Mesenchymal stem cell (in vitro differentiated cells and primary cell): ENCODE measurements at regions not wholly inside any gene's neighbourhood (a gene's known extent, or its start where the extent isn't known, plus 50 kb on each side); places are given as distances from the start of the nearest gene placed in this dataset.

ENCODE experiments used
- DNase-seq: peaks from one replicate; pipeline ENCODE4 v3.0.0-alpha.2; 2013
- H2AFZ ChIP-seq: one replicate; pipeline ENCODE4 v1.6.1; 2013; ENCODE audit warnings: low read depth, mild to moderate bottlenecking, control low read depth, inconsistent platforms, low read length, moderate library complexity
- H2AK5ac ChIP-seq: 2 replicates; pipeline ENCODE4 v1.6.1; 2013; ENCODE audit warnings: low read length, moderate library complexity, mild to moderate bottlenecking, inconsistent platforms; ENCODE audit not compliant: severe bottlenecking
- H2BK120ac ChIP-seq: one replicate; pipeline ENCODE4 v1.6.1; 2013; ENCODE audit warnings: low read depth, mild to moderate bottlenecking, inconsistent platforms, low read length, moderate library complexity
- H2BK12ac ChIP-seq, 2 experiments: one replicate each; pipeline ENCODE4 v1.6.1; 2013; ENCODE audit warnings: inconsistent platforms in 2 of 2, low read length in 2 of 2, mild to moderate bottlenecking in 2 of 2, moderate library complexity in 2 of 2, control low read depth in 1 of 2
- H2BK15ac ChIP-seq: one replicate; pipeline ENCODE4 v1.6.1; 2013; ENCODE audit warnings: mild to moderate bottlenecking, low read depth, inconsistent platforms; ENCODE audit not compliant: poor library complexity, severe bottlenecking
- H2BK5ac ChIP-seq: 2 replicates; pipeline ENCODE4 v1.6.1; 2013; ENCODE audit warnings: low read depth, mild to moderate bottlenecking, low read length, control low read depth, inconsistent platforms; ENCODE audit not compliant: poor library complexity, severe bottlenecking
- H3K14ac ChIP-seq, 2 experiments: one replicate each; pipeline ENCODE4 v1.6.1; 2013; ENCODE audit warnings: inconsistent platforms in 2 of 2, low read length in 2 of 2, control low read depth in 1 of 2, mild to moderate bottlenecking in 1 of 2, moderate library complexity in 1 of 2
- H3K18ac ChIP-seq, 2 experiments: one replicate each; pipeline ENCODE4 v1.6.1; 2013; ENCODE audit warnings: inconsistent platforms in 2 of 2, low read length in 2 of 2, control low read depth in 1 of 2, low read depth in 1 of 2, mild to moderate bottlenecking in 1 of 2
- H3K23ac ChIP-seq, 2 experiments: one replicate each; pipeline ENCODE4 v1.6.1; 2013; ENCODE audit warnings: inconsistent platforms in 2 of 2, low read length in 2 of 2, mild to moderate bottlenecking in 2 of 2, moderate library complexity in 2 of 2, control low read depth in 1 of 2
- H3K27ac ChIP-seq: 2 replicates; pipeline ENCODE4 v1.5.1; 2013; ENCODE audit warnings: mild to moderate bottlenecking, moderate library complexity, low read length, control low read depth, inconsistent platforms; ENCODE audit not compliant: poor library complexity, severe bottlenecking
- H3K27me3 ChIP-seq, 2 experiments: 2 replicates each; pipeline versions ENCODE4 v1.6.1 to v1.7.0; 2013; ENCODE audit warnings: low read length in 2 of 2, mild to moderate bottlenecking in 2 of 2, moderate library complexity in 2 of 2, control low read depth in 1 of 2, inconsistent platforms in 1 of 2; ENCODE audit not compliant: control insufficient read depth in 1 of 2, insufficient read depth in 1 of 2
- H3K36me3 ChIP-seq, 2 experiments: 2 replicates each; pipeline versions ENCODE4 v1.6.1 to v1.7.0; 2013; ENCODE audit warnings: low read length in 2 of 2, control low read depth in 1 of 2, inconsistent platforms in 1 of 2, low read depth in 1 of 2, mild to moderate bottlenecking in 1 of 2; ENCODE audit not compliant: insufficient read depth in 2 of 2, control insufficient read depth in 1 of 2
- H3K4ac ChIP-seq, 2 experiments: one replicate each; pipeline ENCODE4 v1.6.1; 2013; ENCODE audit warnings: inconsistent platforms in 2 of 2, low read length in 2 of 2, mild to moderate bottlenecking in 2 of 2, moderate library complexity in 2 of 2, control low read depth in 1 of 2, low read depth in 1 of 2
- H3K4me1 ChIP-seq: 2 replicates; pipeline ENCODE4 v1.6.1; 2013; ENCODE audit warnings: low read depth, low read length, control low read depth; ENCODE audit not compliant: control insufficient read depth, insufficient read depth
- H3K4me2 ChIP-seq: 2 replicates; pipeline ENCODE4 v1.6.1; 2013; ENCODE audit warnings: low read length, mild to moderate bottlenecking, inconsistent platforms; ENCODE audit not compliant: poor library complexity, severe bottlenecking
- H3K4me3 ChIP-seq, 2 experiments: 2 replicates each; pipeline versions ENCODE4 v1.5.1 to v1.7.0; 2013; ENCODE audit warnings: low read length in 2 of 2, mild to moderate bottlenecking in 2 of 2, control low read depth in 1 of 2, low read depth in 1 of 2; ENCODE audit not compliant: insufficient read depth in 1 of 2
- H3K79me1 ChIP-seq: replicated peaks from 2 replicates; pipeline ENCODE4 v1.6.1; 2013; ENCODE audit warnings: mild to moderate bottlenecking, control low read depth, low read length, inconsistent platforms; ENCODE audit not compliant: poor library complexity, severe bottlenecking
- H3K9ac ChIP-seq: 2 replicates; pipeline ENCODE4 v1.7.0; 2013; ENCODE audit warnings: mild to moderate bottlenecking, low read length, moderate library complexity
- H3K9me3 ChIP-seq: 2 replicates; pipeline ENCODE4 v1.7.0; 2013; ENCODE audit warnings: mild to moderate bottlenecking, low read length; ENCODE audit not compliant: control insufficient read depth
- H4K8ac ChIP-seq: one replicate; pipeline ENCODE4 v1.6.1; 2013; ENCODE audit warnings: inconsistent platforms, mild to moderate bottlenecking, low read length, moderate library complexity
- H4K91ac ChIP-seq: one replicate; pipeline ENCODE4 v1.6.1; 2013; ENCODE audit warnings: mild to moderate bottlenecking, low read length, inconsistent platforms
- WGBS: methylation state at CpG from one replicate; pipeline ENCODE4 v1.1.7; 2013; ENCODE audit warnings: mixed read lengths; 5-methylcytosine and 5-hydroxymethylcytosine counted together

DNA sequence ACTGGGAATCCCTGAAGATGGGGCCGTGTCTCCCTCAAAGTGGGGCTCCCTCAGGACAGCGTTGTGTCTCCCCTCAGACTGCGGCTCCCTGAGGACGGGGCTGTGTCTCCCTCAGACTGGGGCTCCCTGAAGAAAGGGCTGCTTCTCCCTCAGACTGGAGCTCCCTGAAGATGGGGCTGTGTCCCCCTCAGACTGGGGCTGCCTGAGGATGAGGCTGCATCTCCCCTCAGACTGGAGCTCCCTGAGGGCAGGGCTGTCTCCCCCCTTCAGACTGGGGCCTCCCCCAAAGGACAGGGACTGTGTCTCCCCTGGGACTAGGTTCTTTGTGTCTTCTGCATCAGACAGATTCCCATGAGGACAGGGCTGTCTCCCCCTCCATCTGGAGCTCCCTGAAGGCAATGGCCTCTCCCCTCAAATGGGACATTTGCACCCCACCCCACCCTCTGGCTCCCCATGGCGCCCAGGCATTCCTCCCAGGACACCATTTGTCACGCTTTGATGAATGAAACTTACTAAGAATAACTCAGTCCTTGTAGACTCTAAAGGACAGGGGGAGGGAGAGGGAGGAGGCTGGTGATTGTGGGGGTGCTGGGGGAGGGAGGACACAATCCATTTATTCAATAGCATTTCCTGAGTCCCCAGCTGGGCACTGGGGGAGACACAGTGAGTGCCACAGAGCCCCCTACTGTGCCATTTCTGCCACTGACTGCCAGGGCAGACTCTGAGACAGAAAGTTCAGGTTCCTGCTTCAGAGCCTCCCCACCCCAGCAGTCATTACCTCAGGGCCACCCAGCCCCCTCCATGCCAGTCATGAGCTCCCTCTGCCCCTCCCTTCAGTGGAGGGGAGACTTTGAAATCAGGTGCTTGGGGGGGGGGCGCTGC lies 122.4 kb downstream of the MRPL14 start:
- Histone ChIP-seq H3K4me3 (no peak overlapping the region), H2BK15ac (peak overlapping the region; percentile 55), H2AFZ (no peak overlapping the region), H2BK5ac (no peak overlapping the region), H2BK12ac (peak overlapping the region; percentile 80 to 99), H4K91ac (peak overlapping the region; percentile 83), H3K23ac (no peak overlapping the region), H2AK5ac (peak overlapping the region; percentile 85), H3K18ac (peak overlapping the region; percentile 82 to 93), H3K14ac (peak overlapping the region in 1 of 2 experiments; percentile 90), H3K9ac (no peak overlapping the region), H2BK120ac (peak overlapping the region; percentile 66), H3K27ac (no peak overlapping the region), H3K79me1 (no peaks in the 10 kb centered on the region), H4K8ac (peak overlapping the region; percentile 67), H3K27me3 (no peaks in the 10 kb centered on the region), H3K4me2 (no peak overlapping the region), H3K9me3 (no peaks in the 10 kb centered on the region), H3K4me1 (peaks cover 65% of the 10 kb centered on the region), H3K36me3 (no peaks in the 10 kb centered on the region), H3K4ac (peak overlapping the region; percentile 76)
- WGBS, result 68% methylated on average over 4 of the region's 7 CpGs
- peak; percentile 48 for DNase-seq

DNA sequence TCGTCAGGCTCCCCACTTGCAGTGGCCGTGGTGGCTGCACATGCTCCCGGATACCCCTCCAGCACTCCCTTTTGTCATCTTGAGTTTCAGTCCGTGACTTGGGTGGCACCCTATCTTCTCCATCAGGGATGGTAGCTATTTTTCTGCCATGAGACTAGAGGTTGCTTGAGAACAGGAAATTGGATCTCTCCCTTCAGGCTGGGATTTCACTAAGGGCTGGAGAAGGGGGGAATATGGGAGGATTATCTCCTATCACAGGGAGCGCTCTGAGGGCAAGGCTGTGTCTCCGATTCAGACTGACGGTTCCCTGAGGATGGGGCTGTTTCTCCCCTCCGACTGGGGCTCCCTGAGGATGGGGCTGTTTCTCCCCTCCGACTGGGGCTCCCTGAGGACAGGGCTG lies 123.1 kb downstream of the MRPL14 start:
- Histone ChIP-seq H2BK12ac (peak overlapping the region; percentile 60 to 99), H3K4me3 (no peak overlapping the region), H4K8ac (peak overlapping the region; percentile 67), H2AK5ac (peak overlapping the region; percentile 85), H3K23ac (no peak overlapping the region), H2BK120ac (peak overlapping the region; percentile 39), H3K4me2 (no peak overlapping the region), H2BK15ac (no peak overlapping the region), H3K9ac (no peak overlapping the region), H3K4ac (peak overlapping the region; percentile 76), H3K9me3 (no peaks in the 10 kb centered on the region), H2AFZ (no peak overlapping the region), H2BK5ac (no peak overlapping the region), H3K27ac (no peak overlapping the region), H3K79me1 (no peaks in the 10 kb centered on the region), H3K27me3 (no peaks in the 10 kb centered on the region), H3K36me3 (no peaks in the 10 kb centered on the region), H3K4me1 (peaks cover 65% of the 10 kb centered on the region), H3K18ac (peak overlapping the region; percentile 82 to 93), H4K91ac (peak overlapping the region; percentile 83), H3K14ac (peak overlapping the region in 1 of 2 experiments; percentile 44)
- no peak for DNase-seq
- 68% methylated on average over 7 of the region's 9 CpGs for WGBS

DNA sequence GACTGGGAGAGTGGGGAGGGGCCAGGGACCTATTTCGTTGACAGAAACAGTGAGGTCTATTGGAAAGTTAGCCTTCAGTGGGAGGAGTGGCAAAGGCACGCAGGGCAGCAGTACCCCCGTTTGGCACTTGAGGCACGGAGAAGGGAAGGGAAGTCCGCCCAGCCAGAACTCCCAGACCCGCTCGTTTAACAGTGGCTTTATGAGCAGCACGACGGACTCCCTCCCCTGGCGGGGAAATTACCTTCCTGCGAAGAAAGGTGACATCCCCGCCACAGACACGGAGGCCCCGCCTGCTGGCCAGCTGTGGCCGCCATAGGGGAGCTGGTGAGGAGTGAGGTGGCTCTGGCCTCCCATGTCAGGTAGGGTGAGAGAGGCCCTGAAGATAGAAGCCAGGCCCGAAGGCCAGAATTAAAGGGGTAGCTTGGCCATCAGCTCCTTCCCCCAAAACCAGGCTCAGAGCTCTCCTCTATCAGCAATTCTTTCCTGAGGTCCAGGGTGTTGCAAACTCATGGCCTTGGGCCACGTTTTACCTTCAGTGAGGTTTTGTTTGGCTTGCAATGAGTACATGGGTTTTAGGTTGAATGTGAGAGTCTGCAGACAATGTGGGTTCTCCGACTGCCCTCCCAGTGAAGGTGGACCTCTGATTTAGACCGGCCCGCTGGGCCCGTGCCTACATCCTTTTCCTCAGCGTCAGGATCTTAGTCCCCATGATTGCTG lies 123.7 kb downstream of the MRPL14 start:
- H2BK120ac ChIP-seq, result peak overlapping the region; percentile 74
- H3K9ac ChIP-seq, result peak overlapping the region; percentile 64
- no peak overlapping the region for H4K8ac ChIP-seq
- peak overlapping the region; percentile 81 for H3K4me2 ChIP-seq
- no peaks in the 10 kb centered on the region for H3K79me1 ChIP-seq
- H3K36me3 ChIP-seq, result no peaks in the 10 kb centered on the region
- H3K18ac ChIP-seq, result peak overlapping the region; percentile 23 to 75
- peak overlapping the region; percentile 2 to 50 for H2BK12ac ChIP-seq
- H3K4me3 ChIP-seq, result peak overlapping the region in 1 of 2 experiments; percentile 68
- H2AFZ ChIP-seq, result no peak overlapping the region
- H2AK5ac ChIP-seq, result peak overlapping the region; percentile 85
- H4K91ac ChIP-seq, result peak overlapping the region; percentile 70
- no peak for DNase-seq
- H3K4ac ChIP-seq, result peak overlapping the region in 1 of 2 experiments; percentile 3
- H3K27me3 ChIP-seq, result no peaks in the 10 kb centered on the region
- WGBS, result 54% methylated on average over 20 of the region's 22 CpGs
- peaks cover 61% of the 10 kb centered on the region for H3K4me1 ChIP-seq
- H3K27ac ChIP-seq, result no peak overlapping the region
- H3K14ac ChIP-seq, result no peak overlapping the region
- no peak overlapping the region for H3K23ac ChIP-seq
- H2BK15ac ChIP-seq, result peak overlapping the region; percentile 64
- no peaks in the 10 kb centered on the region for H3K9me3 ChIP-seq
- H2BK5ac ChIP-seq, result peak overlapping the region; percentile 63
